ENCODE measurements at regions not wholly inside any gene's neighbourhood (a gene's known extent, or its start where the extent isn't known, plus 50 kb on each side); places are given as distances from the start of the nearest gene placed in this dataset.
"Not testable (repeated sequence)": the region's sequence is repeated elsewhere in the genome, so short reads cannot be mapped to it uniquely, and the experiment has no call there.

GRCh38 chr12:39699079-39699478 is 79.5 kb upstream of the ABCD2 start:
- not testable (repeated sequence) for DNase-seq

GRCh38 chr12:39697108-39697507 is 77.5 kb upstream of the ABCD2 start:
- no peak for DNase-seq

GRCh38 chr12:39692258-39692853 is 72.8 kb upstream of the ABCD2 start:
- DNase-seq, result peak; percentile 6

GRCh38 chr12:39685854-39686657 is 66.5 kb upstream of the ABCD2 start:
- no peak for DNase-seq

- no peak for DNase-seq
These were observed 63.3 kb upstream of the ABCD2 start for GRCh38 chr12:39682689-39683477.

- DNase-seq, result no peak
These were observed 55.7 kb upstream of the ABCD2 start for GRCh38 chr12:39675263-39675662.

- no peak for DNase-seq
These were observed 53.4 kb upstream of the ABCD2 start for GRCh38 chr12:39672976-39673375.

- DNase-seq, result no peak
These were observed 52.6 kb upstream of the ABCD2 start for GRCh38 chr12:39671898-39672875.

GRCh38 chr12:39669539-39669938 is 49.9 kb upstream of the ABCD2 start:
- DNase-seq, result not testable (repeated sequence)
